T-helper 9 cell (primary cell): ENCODE measurements at regions not wholly inside any gene's neighbourhood (a gene's known extent, or its start where the extent isn't known, plus 50 kb on each side); places are given as distances from the start of the nearest gene placed in this dataset.

ENCODE experiments used
- DNase-seq: peaks from one replicate; pipeline ENCODE4 v3.0.0-alpha.2; 2020

DNA sequence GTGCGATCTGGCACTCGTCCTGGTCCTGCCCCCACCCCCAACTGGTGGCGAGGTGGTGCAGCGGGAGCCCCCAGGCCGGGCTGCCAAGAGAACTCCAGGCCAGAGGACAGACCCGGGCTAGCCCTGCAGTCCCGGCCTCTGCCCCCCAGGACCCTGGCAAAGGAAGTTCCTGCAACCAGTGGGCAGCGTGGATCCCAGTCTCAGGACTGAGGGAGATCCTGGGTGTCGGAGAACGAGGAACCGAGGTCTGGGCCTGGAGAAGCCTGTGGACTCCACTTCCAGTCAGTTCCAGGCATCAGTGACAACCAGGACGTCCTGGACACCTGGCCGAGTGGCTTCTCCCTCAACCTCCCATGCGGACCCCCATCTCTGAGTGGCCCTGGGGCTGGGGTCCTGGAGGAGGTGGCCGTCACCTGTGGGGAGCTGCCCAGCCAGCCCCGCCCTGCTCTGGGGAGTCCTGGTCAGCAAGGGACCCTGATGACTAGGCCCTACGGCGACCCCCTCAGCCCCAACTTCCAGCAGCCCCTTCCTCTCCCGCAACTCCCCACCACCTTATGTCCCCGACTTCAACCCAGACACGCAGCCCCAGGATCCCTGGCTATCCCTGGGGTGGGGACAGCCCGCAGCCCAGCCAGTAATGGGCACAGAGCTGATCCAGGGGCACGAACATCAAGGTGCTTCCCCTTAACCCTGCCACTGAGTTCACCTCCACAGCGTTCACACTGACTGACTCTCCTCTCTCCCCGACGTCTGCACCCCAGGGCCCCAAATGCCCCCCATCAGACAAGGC is 53.7 kb upstream of the NKX1-1 start:
- no peak for DNase-seq

DNA sequence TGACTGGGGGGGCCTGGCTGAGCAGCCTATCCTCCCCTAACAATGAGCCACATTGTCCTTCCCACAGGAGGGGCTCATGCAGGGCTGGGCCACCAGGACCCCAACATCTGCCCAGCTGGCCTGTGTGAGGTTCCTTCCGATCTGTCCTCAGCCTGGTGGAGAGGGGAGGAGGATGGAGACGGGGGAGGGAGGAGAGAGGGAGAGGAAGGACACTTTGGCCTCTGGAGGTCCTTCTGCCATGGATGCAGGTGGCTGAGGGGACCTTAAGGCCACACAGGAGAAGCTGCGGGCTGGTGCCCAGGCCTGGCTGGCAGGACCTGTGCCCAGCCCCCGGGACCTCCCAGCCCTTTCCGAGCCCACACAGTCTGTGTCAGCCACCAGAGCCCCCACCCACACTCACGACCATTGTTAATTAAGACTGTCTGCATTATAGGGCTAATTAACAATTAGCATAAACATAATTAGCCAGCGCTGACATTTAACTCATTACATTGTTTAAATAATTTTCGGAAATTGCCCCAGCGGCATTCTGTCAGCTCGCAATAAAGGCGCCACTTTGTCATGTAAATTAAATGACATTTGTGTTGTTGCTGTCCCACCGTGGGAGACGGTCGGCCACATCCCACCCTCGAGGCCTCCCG is 53.0 kb upstream of the NKX1-1 start:
- no peak for DNase-seq

DNA sequence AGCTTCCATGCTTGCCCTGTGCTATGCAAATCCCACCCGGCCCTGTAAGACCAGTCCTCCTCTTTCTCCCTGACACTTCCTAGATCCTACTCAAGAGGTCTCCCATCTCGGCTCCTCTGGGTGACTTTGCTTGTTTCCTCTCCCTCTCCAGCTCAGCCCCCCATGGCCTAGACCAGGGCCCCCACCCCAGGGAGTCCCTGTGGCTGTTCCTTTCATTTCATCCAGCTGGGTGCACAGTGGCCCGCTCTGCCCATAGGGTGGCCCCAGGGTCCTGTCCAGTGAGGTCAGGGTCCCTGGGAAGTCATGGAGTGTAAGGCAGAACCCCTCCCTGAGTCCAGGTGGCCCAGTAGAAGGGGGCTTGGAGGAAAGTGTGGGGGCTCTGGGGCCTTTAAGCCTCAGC is 52.3 kb upstream of the NKX1-1 start:
- DNase-seq: no peak
